Subcutaneous abdominal adipose tissue (tissue), 5 donors: ENCODE measurements at regions not wholly inside any gene's neighbourhood (a gene's known extent, or its start where the extent isn't known, plus 50 kb on each side); places are given as distances from the start of the nearest gene placed in this dataset.
"Not testable (repeated sequence)": the region's sequence is repeated elsewhere in the genome, so short reads cannot be mapped to it uniquely, and the experiment has no call there.

Experiments used
- H3K27ac ChIP-seq: one replicate; pipeline ENCODE4 v1.7.0; 2013; ENCODE audit warnings: low read depth, mild to moderate bottlenecking, inconsistent platforms, low read length, moderate library complexity
- H3K27me3 ChIP-seq, 5 donors: one replicate each; pipeline ENCODE4 v1.7.0; 2013; ENCODE audit warnings: low read length in 5 of 5, inconsistent platforms in 1 of 5; ENCODE audit not compliant: control insufficient read depth in 5 of 5, insufficient read depth in 4 of 5
- H3K36me3 ChIP-seq, 5 donors: one replicate each; pipeline ENCODE4 v1.7.0; 2013; ENCODE audit warnings: low read length in 5 of 5; ENCODE audit not compliant: control insufficient read depth in 5 of 5, insufficient read depth in 5 of 5
- H3K4me1 ChIP-seq, 5 donors: one replicate each; pipeline ENCODE4 v1.7.0; 2013; ENCODE audit warnings: low read length in 5 of 5, mild to moderate bottlenecking in 3 of 5, moderate library complexity in 1 of 5; ENCODE audit not compliant: control insufficient read depth in 5 of 5, insufficient read depth in 5 of 5
- H3K4me3 ChIP-seq, 5 donors: one replicate each; pipeline ENCODE4 v1.7.0; 2013; ENCODE audit warnings: low read length in 5 of 5, low read depth in 1 of 5
- H3K9ac ChIP-seq, 5 donors: one replicate each; pipeline ENCODE4 v1.7.0; 2013; ENCODE audit warnings: low read length in 5 of 5, mild to moderate bottlenecking in 4 of 5, moderate library complexity in 3 of 5
- H3K9me3 ChIP-seq, 5 donors: one replicate each; pipeline ENCODE4 v1.7.0; 2013; ENCODE audit warnings: low read length in 5 of 5; ENCODE audit not compliant: control insufficient read depth in 5 of 5
- donor health status: healthy.
- donor health status: healthy.
- donor health status: healthy.
- donor health status: healthy.
- donor health status: healthy.

- Histone ChIP-seq H3K4me3 (no peak overlapping the region), H3K27me3 (no peaks in the 10 kb centered on the region), H3K9me3 (peaks cover 0 to 11% (median 5%) of the 10 kb centered on the region in 5 donors), H3K9ac (no peak overlapping the region), H3K36me3 (no peaks in the 10 kb centered on the region), H3K4me1 (no peaks in the 10 kb centered on the region), H3K27ac (no peak overlapping the region)
These were observed 513.5 kb upstream of the CNTN5 start for GRCh38 chr11:98507208-98507607.

- Histone ChIP-seq H3K9ac (no peak overlapping the region), H3K4me1 (no peaks in the 10 kb centered on the region), H3K4me3 (no peak overlapping the region)
These were observed 507.8 kb upstream of the CNTN5 start for GRCh38 chr11:98512938-98513337.

DNA sequence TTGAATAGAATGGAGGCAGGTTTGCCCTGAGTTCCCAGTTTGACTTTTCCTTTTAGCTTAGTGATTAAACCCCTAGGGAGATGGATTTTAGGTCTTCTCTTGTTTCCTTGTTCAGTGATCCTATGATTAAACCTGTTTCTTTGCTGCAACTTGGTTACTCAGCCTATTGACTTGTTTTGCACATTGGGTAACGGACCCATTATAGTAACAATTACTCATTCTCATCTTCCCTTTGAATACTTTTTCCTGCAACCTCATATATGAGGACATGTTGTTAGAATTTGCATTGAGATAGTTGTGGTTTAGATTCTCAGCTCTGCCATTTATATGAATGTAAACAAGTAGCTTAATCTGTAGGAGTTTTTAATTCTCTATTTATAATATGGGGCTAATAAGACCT lies 489.2 kb upstream of the CNTN5 start:
- no peaks in the 10 kb centered on the region for H3K4me1 ChIP-seq
- no peaks in the 10 kb centered on the region for H3K9me3 ChIP-seq
- H3K36me3 ChIP-seq: no peaks in the 10 kb centered on the region
- H3K27me3 ChIP-seq: no peaks in the 10 kb centered on the region
- H3K27ac ChIP-seq: no peak overlapping the region
- H3K9ac ChIP-seq: no peak overlapping the region
- H3K4me3 ChIP-seq: no peak overlapping the region

More at GRCh38 chr11:98512938-98513337, 507.8 kb upstream of the CNTN5 start:
- peaks cover 0 to 2% (median under 1%) of the 10 kb centered on the region in 5 donors for H3K9me3 ChIP-seq
- no peak overlapping the region for H3K27ac ChIP-seq
- H3K36me3 ChIP-seq: no peaks in the 10 kb centered on the region
- H3K27me3 ChIP-seq: no peaks in the 10 kb centered on the region

DNA sequence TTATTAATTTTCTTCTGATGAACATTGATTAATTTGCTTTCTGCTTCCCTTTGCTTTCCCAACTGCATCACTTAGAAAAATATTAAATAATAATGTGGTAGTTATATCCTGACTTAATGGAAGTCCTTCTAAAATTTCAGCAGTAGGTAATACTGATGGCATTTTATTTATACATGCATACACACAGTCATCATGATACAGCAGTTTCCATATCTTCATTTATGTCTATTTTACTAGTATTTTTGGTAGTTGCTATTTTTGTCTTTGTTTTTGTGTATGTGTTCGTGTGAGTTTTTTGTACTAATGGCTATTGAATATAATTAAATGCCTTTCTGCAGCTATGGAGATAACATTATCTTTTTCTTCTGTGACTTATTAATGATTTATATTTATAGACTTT lies 484.7 kb upstream of the CNTN5 start:
- Histone ChIP-seq H3K4me1 (no peaks in the 10 kb centered on the region), H3K4me3 (no peak overlapping the region), H3K9ac (no peak overlapping the region), H3K9me3 (no peaks in the 10 kb centered on the region), H3K27ac (no peak overlapping the region), H3K36me3 (no peaks in the 10 kb centered on the region), H3K27me3 (no peaks in the 10 kb centered on the region)

GRCh38 chr11:98538358-98538757 lies 482.4 kb upstream of the CNTN5 start:
- not testable (repeated sequence) for H3K4me3 ChIP-seq, H3K27ac ChIP-seq, H3K36me3 ChIP-seq, H3K27me3 ChIP-seq, H3K4me1 ChIP-seq, H3K9me3 ChIP-seq, H3K9ac ChIP-seq

DNA sequence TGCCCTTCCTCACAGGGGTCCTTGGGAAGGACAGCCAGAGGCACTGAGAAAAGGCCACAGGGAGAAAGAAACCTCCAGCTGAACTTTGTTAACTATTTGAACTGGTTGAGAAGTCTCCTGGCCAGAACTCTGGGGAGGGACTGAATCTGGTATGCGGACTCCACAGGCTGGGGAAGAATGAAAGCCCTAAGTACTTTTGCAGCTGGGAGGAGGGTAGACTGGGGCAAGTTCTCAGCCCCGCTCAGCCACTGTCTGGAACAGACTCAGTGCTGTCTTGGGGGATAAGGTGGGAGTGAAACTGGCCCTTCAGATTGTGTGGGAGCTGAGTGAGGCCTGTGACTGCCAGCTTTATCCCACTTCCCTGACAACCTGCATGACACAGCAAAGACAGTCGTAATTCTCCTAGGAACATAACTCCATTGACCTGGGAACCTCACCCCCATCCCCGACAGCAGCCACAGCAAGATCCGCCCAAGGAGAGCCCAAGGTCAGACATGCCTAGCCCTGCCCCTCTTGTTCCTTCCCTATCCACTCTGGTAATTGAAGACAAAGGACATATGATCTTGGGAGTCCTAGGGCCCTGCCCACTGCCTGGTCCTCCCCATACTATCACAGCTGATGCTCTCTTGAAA lies 475.1 kb upstream of the CNTN5 start:
- Histone ChIP-seq H3K36me3 (no peaks in the 10 kb centered on the region), H3K4me3 (peak overlapping the region in 1 of 5 donors; percentile 2), H3K9ac (no peak overlapping the region), H3K27ac (no peak overlapping the region), H3K9me3 (no peaks in the 10 kb centered on the region), H3K4me1 (no peaks in the 10 kb centered on the region), H3K27me3 (no peaks in the 10 kb centered on the region)

- H3K4me1 ChIP-seq: no peaks in the 10 kb centered on the region
- H3K36me3 ChIP-seq: no peaks in the 10 kb centered on the region
- no peaks in the 10 kb centered on the region for H3K27me3 ChIP-seq
- no peak overlapping the region for H3K4me3 ChIP-seq
- no peak overlapping the region for H3K27ac ChIP-seq
- no peaks in the 10 kb centered on the region for H3K9me3 ChIP-seq
- no peak overlapping the region for H3K9ac ChIP-seq
These were observed 471.2 kb upstream of the CNTN5 start for GRCh38 chr11:98549571-98549970.

DNA sequence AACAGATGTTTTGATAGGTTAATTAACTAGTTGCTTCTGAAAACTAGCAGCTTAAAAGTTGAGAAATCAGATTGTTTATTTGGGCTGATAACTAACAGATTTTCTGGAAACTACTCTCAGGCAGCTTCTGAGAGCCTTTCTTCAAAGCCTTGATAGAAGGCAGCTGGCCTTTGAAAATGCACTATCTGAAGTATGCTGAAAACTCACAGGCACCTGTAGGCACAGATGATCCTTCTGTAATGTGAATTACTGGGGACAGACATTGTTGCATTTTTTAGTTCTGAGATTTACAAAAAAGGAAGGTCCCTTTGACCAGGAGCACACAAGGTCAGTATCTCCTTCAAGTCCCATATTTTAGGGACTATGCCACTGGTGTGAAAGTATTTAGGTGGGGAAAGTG lies 460.8 kb upstream of the CNTN5 start:
- Histone ChIP-seq H3K27ac (no peak overlapping the region), H3K9me3 (no peaks in the 10 kb centered on the region), H3K36me3 (no peaks in the 10 kb centered on the region), H3K4me3 (no peak overlapping the region), H3K9ac (no peak overlapping the region), H3K27me3 (no peaks in the 10 kb centered on the region), H3K4me1 (no peaks in the 10 kb centered on the region)

DNA sequence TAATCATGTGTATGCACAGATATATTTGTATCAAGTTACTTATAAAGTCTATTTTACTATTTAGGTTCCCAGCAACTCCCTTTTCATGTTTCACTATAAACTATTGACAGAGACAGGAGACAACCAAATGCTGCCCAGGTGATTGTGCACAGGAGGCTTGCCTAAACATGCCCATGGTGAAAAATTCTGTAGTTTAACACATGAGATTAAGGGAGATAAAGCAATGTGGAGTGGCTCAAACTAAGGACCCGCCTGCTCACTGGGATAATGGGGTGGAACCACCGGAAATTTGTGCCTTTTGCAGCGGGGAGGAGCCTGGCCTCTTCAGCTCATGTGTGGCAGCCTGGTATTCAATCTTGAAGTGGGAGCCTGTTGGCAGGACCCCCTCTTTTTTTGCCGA lies 459.5 kb upstream of the CNTN5 start:
- no peak overlapping the region for H3K4me3 ChIP-seq
- no peaks in the 10 kb centered on the region for H3K36me3 ChIP-seq
- no peaks in the 10 kb centered on the region for H3K9me3 ChIP-seq
- no peak overlapping the region for H3K27ac ChIP-seq
- no peak overlapping the region for H3K9ac ChIP-seq
- H3K27me3 ChIP-seq: no peaks in the 10 kb centered on the region
- H3K4me1 ChIP-seq: no peaks in the 10 kb centered on the region

DNA sequence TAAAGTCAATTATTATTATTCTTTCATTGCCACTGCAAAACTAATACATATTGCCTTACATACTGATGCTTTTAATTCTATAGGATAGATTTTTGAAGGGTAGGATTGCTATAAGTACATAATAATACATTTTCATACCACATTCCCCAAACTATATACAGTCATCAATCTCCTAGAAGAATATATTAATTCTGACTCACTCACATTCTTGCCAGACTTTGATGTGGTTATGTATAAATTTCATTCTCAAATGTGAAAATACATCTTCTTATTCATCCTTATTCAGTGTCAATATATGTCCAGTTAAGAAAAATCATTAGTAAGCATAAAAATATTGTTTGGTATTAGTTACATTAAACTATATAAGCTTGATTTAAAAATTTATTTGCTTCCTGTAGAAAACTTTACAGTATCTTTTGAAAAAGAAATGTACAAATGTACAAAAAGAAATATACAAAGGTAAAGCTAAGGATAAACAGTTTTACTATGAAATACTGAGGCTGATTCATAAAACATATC lies 458.8 kb upstream of the CNTN5 start:
- H3K36me3 ChIP-seq: no peaks in the 10 kb centered on the region
- no peaks in the 10 kb centered on the region for H3K9me3 ChIP-seq
- H3K27ac ChIP-seq: no peak overlapping the region
- H3K4me1 ChIP-seq: no peaks in the 10 kb centered on the region
- no peaks in the 10 kb centered on the region for H3K27me3 ChIP-seq
- H3K9ac ChIP-seq: no peak overlapping the region
- no peak overlapping the region for H3K4me3 ChIP-seq
